ENCODE measurements at regions not wholly inside any gene's neighbourhood (a gene's known extent, or its start where the extent isn't known, plus 50 kb on each side); places are given as distances from the start of the nearest gene placed in this dataset.

DNA sequence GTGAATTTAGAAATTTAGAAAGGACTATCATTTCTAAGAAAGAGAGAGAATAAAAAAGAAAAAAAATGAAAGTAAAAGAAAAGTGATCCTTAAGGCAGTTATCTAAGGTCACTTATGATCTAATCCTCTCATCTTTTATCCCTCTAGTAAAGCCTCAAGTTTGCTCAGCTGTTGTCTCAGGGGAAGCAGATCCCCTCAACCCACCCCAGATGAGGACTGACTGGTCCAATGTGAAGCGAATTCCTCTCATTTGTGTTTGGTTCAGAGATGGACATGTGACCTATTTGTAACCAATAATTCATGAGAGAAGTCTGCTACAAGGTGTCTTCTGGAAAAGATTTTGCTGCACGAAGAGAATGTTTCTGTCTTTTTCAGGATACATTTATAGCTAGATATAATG is 1591.3 kb downstream of the ADGRL3 start:
- ATAC-seq, result no peak
- intact Hi-C loops (cut with DNase I), result no loop called here

DNA sequence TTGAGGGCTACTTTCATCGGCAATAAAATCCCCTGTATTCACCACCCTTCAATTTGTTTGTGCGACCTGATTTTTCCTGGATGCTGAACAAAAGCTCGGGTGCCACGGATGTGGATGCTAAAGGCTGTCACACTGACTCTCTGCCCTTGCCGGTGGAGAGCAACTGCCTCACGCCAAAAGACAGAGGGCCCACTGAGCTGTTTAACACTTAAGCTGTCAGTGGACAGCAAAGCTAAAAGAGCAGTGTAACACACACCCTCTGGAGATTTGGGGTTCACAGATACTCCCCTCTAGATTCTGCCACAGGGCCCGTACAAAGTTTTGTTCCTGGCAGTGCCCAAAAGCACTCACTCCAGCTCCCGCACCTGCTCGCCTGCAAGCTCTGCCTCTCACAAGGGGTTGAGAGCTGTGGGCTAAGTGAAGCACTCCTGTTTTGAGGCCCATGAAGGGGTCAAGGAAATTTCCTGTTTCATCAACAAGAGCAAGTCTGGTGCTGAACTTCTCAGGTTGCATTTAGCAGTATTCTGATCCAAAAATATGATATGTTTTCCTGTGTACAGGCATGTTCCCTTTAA is 1571.9 kb downstream of the ADGRL3 start:
- no peak overlapping the region for H3K27ac ChIP-seq
- no peaks in the 10 kb centered on the region for H3K27me3 ChIP-seq (ENCODE audit: low read depth)
- no peak for ATAC-seq
- no peaks in the 10 kb centered on the region for H3K9me3 ChIP-seq
- intact Hi-C loops (cut with DNase I), result no loop called here
- no peak overlapping the region for H3K4me3 ChIP-seq
- TF ChIP-seq, protein P1, sequence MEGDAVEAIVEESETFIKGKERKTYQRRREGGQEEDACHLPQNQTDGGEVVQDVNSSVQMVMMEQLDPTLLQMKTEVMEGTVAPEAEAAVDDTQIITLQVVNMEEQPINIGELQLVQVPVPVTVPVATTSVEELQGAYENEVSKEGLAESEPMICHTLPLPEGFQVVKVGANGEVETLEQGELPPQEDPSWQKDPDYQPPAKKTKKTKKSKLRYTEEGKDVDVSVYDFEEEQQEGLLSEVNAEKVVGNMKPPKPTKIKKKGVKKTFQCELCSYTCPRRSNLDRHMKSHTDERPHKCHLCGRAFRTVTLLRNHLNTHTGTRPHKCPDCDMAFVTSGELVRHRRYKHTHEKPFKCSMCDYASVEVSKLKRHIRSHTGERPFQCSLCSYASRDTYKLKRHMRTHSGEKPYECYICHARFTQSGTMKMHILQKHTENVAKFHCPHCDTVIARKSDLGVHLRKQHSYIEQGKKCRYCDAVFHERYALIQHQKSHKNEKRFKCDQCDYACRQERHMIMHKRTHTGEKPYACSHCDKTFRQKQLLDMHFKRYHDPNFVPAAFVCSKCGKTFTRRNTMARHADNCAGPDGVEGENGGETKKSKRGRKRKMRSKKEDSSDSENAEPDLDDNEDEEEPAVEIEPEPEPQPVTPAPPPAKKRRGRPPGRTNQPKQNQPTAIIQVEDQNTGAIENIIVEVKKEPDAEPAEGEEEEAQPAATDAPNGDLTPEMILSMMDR (IDR thresholded peaks at IDR 0.05), result no peak
- no peaks in the 10 kb centered on the region for H3K4me1 ChIP-seq
- DNase-seq, result no peak
- no peaks in the 10 kb centered on the region for H3K36me3 ChIP-seq

More for the DNA sequence above, 1591.3 kb downstream of the ADGRL3 start:
- no peak for DNase-seq
- TF ChIP-seq, protein P1 (IDR thresholded peaks at IDR 0.05), result no peak
- Histone ChIP-seq H3K4me3 (no peak overlapping the region), H3K4me1 (no peaks in the 10 kb centered on the region), H3K36me3 (no peaks in the 10 kb centered on the region), H3K9me3 (no peaks in the 10 kb centered on the region), H3K27me3 (ENCODE audit: low read depth) (no peaks in the 10 kb centered on the region), H3K27ac (no peak overlapping the region)

DNA sequence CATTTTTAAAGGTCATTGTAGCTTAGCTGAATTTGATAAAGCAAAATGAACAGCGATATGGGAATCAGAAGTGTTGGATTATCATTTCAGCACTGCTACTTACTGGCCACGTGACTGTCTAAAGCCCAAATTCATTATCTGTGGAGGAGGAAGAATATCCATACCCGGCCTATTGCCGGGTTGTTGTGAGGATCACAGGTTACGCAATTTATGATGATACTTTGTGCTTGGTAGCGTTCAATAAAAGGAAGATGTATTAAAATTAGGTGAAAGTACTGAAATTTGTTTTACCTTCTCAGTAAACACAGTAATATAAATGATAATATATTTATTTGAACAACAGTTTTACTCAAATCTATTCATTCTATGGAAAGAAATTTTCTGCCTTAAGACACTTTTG is 1540.2 kb downstream of the ADGRL3 start:
- no peaks in the 10 kb centered on the region for H3K9me3 ChIP-seq
- no peaks in the 10 kb centered on the region for H3K27me3 ChIP-seq (ENCODE audit: low read depth)
- TF ChIP-seq, protein P1 (IDR thresholded peaks at IDR 0.05), result no peak
- H3K36me3 ChIP-seq, result no peaks in the 10 kb centered on the region
- no peak overlapping the region for H3K4me3 ChIP-seq
- H3K27ac ChIP-seq, result no peak overlapping the region
- intact Hi-C loops (cut with DNase I), result no loop called here
- DNase-seq (no peak), ATAC-seq (no peak)
- no peaks in the 10 kb centered on the region for H3K4me1 ChIP-seq

DNA sequence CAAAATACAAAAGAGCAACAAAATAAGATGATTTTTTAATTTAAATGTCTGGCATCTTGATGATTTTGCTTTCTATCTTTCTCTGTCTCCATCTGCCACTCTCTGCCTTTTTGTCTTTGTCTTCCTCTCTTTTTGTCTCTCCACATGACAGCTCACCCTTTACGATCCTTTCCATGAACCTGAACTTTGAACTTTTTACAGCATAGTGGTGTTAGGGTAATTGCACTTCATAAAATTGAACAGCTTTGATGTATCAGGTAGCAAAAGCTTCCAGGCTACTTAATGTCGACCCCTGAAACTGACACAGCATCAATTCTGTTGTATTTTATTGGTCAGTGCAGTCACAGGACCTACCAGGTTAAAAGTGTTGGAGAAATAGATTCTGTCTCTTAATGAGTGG is 1517.0 kb downstream of the ADGRL3 start:
- Histone ChIP-seq H3K27me3 (ENCODE audit: low read depth) (no peaks in the 10 kb centered on the region), H3K27ac (no peak overlapping the region), H3K4me1 (no peaks in the 10 kb centered on the region), H3K4me3 (no peak overlapping the region), H3K36me3 (no peaks in the 10 kb centered on the region), H3K9me3 (no peaks in the 10 kb centered on the region)
- DNase-seq (no peak), ATAC-seq (no peak)
- TF ChIP-seq, protein P1 (IDR thresholded peaks at IDR 0.05), result no peak
- intact Hi-C loops (cut with DNase I), result no loop called here

DNA sequence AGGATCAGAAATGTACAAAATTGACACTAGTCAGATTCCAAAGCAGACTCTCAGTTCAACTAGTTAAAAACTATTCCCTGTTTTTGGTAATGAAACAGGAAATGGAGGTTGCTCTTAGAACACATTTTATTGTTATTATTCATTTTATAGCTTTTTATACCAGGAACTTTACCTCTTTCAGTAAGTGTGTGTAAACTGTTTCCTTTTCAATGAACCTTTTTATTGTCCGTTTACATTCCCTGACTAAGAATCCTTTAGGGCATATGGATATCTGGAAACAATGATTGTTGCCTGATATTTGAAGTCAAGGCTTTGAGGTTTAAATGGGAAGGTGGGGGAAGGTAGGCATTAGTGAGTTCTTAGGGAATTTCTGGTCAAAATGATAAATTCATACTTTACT is 1511.4 kb downstream of the ADGRL3 start:
- no peaks in the 10 kb centered on the region for H3K36me3 ChIP-seq
- intact Hi-C loops (cut with DNase I), result no loop called here
- ATAC-seq (no peak), DNase-seq (no peak)
- H3K4me1 ChIP-seq, result no peaks in the 10 kb centered on the region
- TF ChIP-seq, protein P1 (IDR thresholded peaks at IDR 0.05), result no peak
- no peak overlapping the region for H3K27ac ChIP-seq
- no peak overlapping the region for H3K4me3 ChIP-seq
- no peaks in the 10 kb centered on the region for H3K9me3 ChIP-seq
- no peaks in the 10 kb centered on the region for H3K27me3 ChIP-seq (ENCODE audit: low read depth)

Data from lower lobe of right lung (tissue), 2 donors.